GM13976 (cell line): ENCODE measurements at regions not wholly inside any gene's neighbourhood (a gene's known extent, or its start where the extent isn't known, plus 50 kb on each side); places are given as distances from the start of the nearest gene placed in this dataset.

Experiments
- DNase-seq: peaks from one replicate; pipeline ENCODE4 v3.0.0; 2012; ENCODE audit warnings: low spot score
- in situ Hi-C: fragments of 300-500 bp; cut with MboI; formaldehyde crosslinking; loops from one replicate; pipeline ENCODE4 v1.12.0; 2022; ENCODE audit warnings: low sequenced_read_pairs, mixed read lengths, inconsistent platforms; ENCODE audit not compliant: unreplicated experiment
- TF ChIP-seq, protein P1 (sequence below): IDR thresholded peaks from 2 replicates; pipeline ENCODE4 v1.5.1; 2012; ENCODE audit warnings: borderline replicate concordance, mild to moderate bottlenecking; ENCODE audit not compliant: insufficient read depth; ENCODE audit errors: extremely low read depth, missing control alignments, control extremely low read depth

DNA sequence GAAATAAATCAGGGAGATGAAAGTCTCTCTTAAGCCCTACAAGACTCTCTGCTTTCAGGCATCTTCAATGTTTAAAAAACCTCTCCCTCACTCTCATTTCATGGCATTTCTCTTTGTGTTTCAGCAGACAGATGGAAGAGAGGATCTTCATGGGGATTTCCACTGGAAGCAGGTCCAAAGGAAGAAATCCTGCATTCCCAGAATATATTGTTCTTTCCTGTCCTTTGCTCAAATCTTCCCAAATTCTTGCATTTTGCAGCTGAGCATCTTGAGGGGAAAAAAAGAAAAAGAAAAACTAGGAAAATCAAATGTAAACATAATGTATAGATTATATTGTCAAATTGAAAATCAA is 382.2 kb downstream of the ENC1 start:
- in situ Hi-C loops = no loop called here
- TF ChIP-seq, protein P1, sequence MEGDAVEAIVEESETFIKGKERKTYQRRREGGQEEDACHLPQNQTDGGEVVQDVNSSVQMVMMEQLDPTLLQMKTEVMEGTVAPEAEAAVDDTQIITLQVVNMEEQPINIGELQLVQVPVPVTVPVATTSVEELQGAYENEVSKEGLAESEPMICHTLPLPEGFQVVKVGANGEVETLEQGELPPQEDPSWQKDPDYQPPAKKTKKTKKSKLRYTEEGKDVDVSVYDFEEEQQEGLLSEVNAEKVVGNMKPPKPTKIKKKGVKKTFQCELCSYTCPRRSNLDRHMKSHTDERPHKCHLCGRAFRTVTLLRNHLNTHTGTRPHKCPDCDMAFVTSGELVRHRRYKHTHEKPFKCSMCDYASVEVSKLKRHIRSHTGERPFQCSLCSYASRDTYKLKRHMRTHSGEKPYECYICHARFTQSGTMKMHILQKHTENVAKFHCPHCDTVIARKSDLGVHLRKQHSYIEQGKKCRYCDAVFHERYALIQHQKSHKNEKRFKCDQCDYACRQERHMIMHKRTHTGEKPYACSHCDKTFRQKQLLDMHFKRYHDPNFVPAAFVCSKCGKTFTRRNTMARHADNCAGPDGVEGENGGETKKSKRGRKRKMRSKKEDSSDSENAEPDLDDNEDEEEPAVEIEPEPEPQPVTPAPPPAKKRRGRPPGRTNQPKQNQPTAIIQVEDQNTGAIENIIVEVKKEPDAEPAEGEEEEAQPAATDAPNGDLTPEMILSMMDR = no peak
- DNase-seq = no peak

DNA sequence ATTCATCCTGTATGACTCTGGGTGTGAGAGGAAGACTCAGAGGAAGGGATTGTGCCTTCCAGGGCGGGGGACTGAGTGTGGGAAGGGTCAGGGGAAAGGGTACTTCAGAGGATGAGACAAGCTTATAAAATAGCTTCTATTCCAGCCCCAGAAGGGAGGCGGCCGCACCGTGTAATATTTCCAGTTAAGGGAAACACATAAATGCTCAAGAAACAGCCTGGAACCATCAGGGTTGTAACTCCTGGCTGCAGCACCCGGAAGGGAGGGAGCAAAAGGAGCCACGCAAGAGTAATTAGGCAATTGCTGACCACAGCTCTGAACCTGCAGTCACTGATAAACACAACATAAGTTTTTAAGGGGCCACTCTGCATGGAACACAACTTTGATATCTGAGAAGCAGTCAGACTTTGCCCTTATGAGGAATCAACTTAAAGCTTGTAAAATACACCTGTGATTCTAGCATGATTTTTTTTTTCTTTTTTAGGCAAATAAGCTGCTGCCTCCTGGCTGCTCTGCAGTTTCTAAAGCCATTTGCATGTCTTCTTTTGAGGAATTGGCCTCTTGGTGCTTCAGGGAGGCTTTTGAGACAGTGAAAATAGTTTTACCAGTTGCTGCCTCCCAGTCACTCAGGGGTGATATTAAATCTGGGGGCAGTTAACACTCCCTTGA is 382.7 kb downstream of the ENC1 start:
- in situ Hi-C loops = no loop called here
- TF ChIP-seq, protein P1 = no peak
- DNase-seq = no peak

DNA sequence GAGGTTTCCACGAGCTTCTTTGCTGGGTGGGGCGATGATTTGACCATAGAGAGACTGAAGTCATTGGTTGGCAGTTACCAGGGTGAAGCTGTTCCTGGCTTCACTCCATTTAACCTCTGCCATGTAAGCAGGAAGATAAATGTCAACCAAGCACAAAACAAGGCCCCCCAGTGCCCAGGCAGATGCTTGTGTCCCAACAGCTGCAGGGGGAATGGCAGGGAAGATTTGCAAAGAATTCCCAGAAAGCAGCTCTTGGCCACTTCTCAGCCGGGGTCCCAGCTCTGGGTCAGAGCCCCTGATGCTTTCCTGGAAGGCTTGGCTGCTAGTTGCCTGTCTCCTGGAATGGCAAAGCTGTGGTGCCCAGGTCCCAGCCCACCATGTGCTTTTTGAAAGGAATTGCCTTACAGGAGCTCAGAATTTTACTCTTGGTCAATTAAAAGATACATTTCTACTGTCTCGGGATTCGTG is 383.4 kb downstream of the ENC1 start:
- in situ Hi-C loops = no loop called here
- TF ChIP-seq, protein P1 = no peak
- no peak for DNase-seq

DNA sequence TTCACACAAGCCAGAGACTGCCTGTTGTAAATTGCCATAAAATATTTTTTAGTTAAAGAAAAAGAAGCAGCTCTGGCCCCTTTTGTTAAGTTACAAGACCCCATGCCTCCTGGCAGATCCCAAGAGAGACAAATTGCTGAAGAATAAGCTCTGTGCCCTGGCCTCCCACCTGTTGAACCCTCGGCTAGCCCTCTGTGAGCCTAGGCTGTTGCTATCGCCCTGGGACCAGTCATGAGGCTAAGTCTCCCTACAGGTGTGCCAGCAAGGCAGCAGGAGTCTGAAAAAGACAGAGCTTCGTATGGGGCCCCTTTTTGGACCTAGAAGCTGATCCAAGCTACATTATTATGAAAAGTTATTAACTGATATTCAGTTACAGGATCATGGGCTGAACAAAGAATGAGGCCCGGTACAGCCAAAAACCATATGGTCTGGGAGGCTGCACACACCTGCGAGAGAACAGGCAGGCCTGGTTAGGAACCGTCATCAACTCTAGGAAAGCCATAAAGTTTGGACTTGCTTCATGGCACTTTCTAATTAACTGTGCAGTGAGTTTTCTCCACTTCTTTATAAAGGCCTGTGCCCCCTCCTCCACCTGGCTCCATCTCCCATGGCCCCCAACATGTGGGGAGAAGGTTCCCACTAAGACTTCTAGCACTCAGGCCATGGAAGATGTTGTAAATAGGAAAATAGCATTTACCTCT is 384.7 kb downstream of the ENC1 start:
- DNase-seq = no peak
- in situ Hi-C loops = no loop called here
- TF ChIP-seq, protein P1 = no peak

DNA sequence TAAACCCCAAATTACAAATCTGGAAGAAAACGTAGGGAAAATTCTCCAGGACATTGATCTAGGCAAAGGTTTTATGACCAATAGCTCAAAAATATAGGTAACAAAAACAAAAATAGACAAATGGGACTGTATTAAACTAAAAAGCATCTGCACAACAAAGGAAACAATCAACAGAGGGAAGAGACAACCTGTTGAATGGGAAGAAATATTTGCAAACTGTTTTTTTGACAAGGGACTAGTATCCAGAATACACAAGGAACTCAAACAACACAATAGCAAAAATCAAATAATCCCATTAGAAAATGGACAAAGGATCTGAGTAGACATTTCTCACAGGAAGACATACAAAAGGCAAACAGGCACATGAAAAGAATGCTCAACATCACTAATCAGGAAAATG is 386.3 kb downstream of the ENC1 start:
- TF ChIP-seq, protein P1 = no peak
- no peak for DNase-seq
- in situ Hi-C loops = no loop called here

DNA sequence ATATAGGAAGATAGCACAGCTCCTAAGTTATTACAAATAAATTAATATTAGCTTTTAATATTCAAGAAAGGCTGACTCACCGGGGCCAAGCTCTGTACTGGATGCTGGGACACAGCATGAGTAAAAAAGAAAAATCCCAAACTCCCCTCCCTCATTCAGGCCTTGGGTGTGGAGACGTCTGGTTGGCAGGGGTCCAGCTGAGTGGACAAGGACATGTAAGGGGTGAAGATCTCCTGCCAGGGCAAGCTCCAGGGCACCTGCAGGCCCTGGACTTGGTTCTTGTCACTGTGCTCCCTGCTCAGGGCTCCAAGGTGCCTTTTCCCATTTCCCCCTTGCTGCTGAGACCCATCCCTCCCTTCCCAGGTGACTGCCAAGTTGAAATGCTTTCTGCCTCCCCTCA is 388.5 kb downstream of the ENC1 start:
- TF ChIP-seq, protein P1 = no peak
- in situ Hi-C loops = no loop called here
- no peak for DNase-seq
